Nephron (organoid): ENCODE measurements at regions not wholly inside any gene's neighbourhood (a gene's known extent, or its start where the extent isn't known, plus 50 kb on each side); places are given as distances from the start of the nearest gene placed in this dataset.

ENCODE experiments used
- H3K27ac Mint-ChIP-seq, 3 experiments: 2 replicates each; pipeline ENCODE4 v1.8.0; 2020; ENCODE audit warnings: mixed read lengths in 3 of 3, mild to moderate bottlenecking in 2 of 3, moderate library complexity in 1 of 3
- H3K27me3 Mint-ChIP-seq: 2 replicates; pipeline ENCODE4 v1.8.0; 2021; ENCODE audit warnings: low read depth, mild to moderate bottlenecking, moderate library complexity, mixed read lengths
- H3K36me3 Mint-ChIP-seq: 2 replicates; pipeline ENCODE4 v1.8.0; 2020; ENCODE audit warnings: low read depth, mixed read lengths
- H3K4me1 Mint-ChIP-seq: 2 replicates; pipeline ENCODE4 v1.8.0; 2020; ENCODE audit warnings: mixed read lengths
- H3K4me3 Mint-ChIP-seq, 3 experiments: 2 replicates each; pipeline ENCODE4 v1.8.0; 2020; ENCODE audit warnings: mild to moderate bottlenecking in 3 of 3, mixed read lengths in 3 of 3, moderate library complexity in 2 of 3
- H3K9me3 Mint-ChIP-seq: 2 replicates; pipeline ENCODE4 v1.8.0; 2020; ENCODE audit warnings: mixed read lengths
- CTCF ChIP-seq, 3 experiments: fragments of 200-600 bp; sonication (generic); IDR thresholded peaks; one replicate each; pipeline ENCODE4 v1.5.0; 2021; ENCODE audit warnings: antibody characterized with exemption in 3 of 3; ENCODE audit not compliant: unreplicated experiment in 3 of 3

GRCh38 chr4:177001271-177002175 lies 208.8 kb upstream of the VEGFC start:
- TF ChIP-seq CTCF (IDR thresholded peaks at IDR 0.05; ENCODE audit: unreplicated experiment in 3 of 3) = no peak
- no peaks in the 10 kb centered on the region for H3K4me1 Mint-ChIP-seq
- no peaks in the 10 kb centered on the region for H3K27me3 Mint-ChIP-seq
- no peak overlapping the region for H3K27ac Mint-ChIP-seq
- H3K9me3 Mint-ChIP-seq = peaks cover 3% of the 10 kb centered on the region
- H3K4me3 Mint-ChIP-seq = no peak overlapping the region
- no peaks in the 10 kb centered on the region for H3K36me3 Mint-ChIP-seq

- H3K36me3 Mint-ChIP-seq = no peaks in the 10 kb centered on the region
- no peaks in the 10 kb centered on the region for H3K9me3 Mint-ChIP-seq
- H3K4me1 Mint-ChIP-seq = no peaks in the 10 kb centered on the region
- no peak overlapping the region for H3K27ac Mint-ChIP-seq
- no peak overlapping the region for H3K4me3 Mint-ChIP-seq
- no peaks in the 10 kb centered on the region for H3K27me3 Mint-ChIP-seq
- TF ChIP-seq CTCF (IDR thresholded peaks at IDR 0.05; ENCODE audit: unreplicated experiment in 3 of 3) = no peak
Observed at GRCh38 chr4:177005674-177006230, 213.0 kb upstream of the VEGFC start.

- H3K27ac Mint-ChIP-seq = no peak overlapping the region
Observed at GRCh38 chr4:177006331-177006730, 213.6 kb upstream of the VEGFC start.

GRCh38 chr4:177008071-177008835 lies 215.5 kb upstream of the VEGFC start:
- Mint-ChIP-seq H3K9me3 (peaks cover 3% of the 10 kb centered on the region), H3K4me1 (no peaks in the 10 kb centered on the region), H3K27ac (no peak overlapping the region), H3K4me3 (no peak overlapping the region), H3K27me3 (no peaks in the 10 kb centered on the region), H3K36me3 (no peaks in the 10 kb centered on the region)
- TF ChIP-seq CTCF (IDR thresholded peaks at IDR 0.05; ENCODE audit: unreplicated experiment in 3 of 3) = no peak

More at GRCh38 chr4:177006331-177006730, 213.6 kb upstream of the VEGFC start:
- no peak for TF ChIP-seq CTCF (IDR thresholded peaks at IDR 0.05; ENCODE audit: unreplicated experiment in 3 of 3)
- Mint-ChIP-seq H3K4me1 (no peaks in the 10 kb centered on the region), H3K9me3 (no peaks in the 10 kb centered on the region), H3K27me3 (no peaks in the 10 kb centered on the region), H3K36me3 (no peaks in the 10 kb centered on the region), H3K4me3 (no peak overlapping the region)

- H3K27me3 Mint-ChIP-seq = no peaks in the 10 kb centered on the region
- H3K27ac Mint-ChIP-seq = no peak overlapping the region
- H3K36me3 Mint-ChIP-seq = no peaks in the 10 kb centered on the region
- TF ChIP-seq CTCF (IDR thresholded peaks at IDR 0.05; ENCODE audit: unreplicated experiment in 3 of 3) = no peak
- H3K4me1 Mint-ChIP-seq = no peaks in the 10 kb centered on the region
- H3K9me3 Mint-ChIP-seq = peaks cover 8% of the 10 kb centered on the region
- no peak overlapping the region for H3K4me3 Mint-ChIP-seq
Observed at GRCh38 chr4:177008836-177009501, 216.2 kb upstream of the VEGFC start.
